ENCODE measurements at regions not wholly inside any gene's neighbourhood (a gene's known extent, or its start where the extent isn't known, plus 50 kb on each side); places are given as distances from the start of the nearest gene placed in this dataset.

DNA sequence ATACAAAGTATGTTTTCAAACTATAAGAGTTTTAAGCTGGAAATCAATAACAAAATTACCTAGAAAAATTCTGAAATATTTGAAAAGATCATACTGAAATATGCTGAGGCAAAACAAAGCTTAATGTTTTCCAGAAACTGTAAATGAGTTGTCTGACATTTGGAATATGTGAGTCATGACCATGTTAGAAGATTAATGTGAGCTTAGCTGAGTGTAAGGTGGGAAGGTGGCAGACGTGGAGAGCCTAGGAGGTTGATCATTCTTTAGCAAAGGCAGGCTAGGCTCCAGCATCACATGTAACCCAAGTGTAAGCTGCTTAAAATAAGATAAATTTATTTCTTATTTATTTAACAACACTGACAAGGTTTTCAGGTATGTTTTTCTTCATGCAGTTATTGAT lies 2086.1 kb upstream of the PCDH20 start:
- Histone ChIP-seq H2AK5ac (ENCODE audit: low read depth, low read length) (no peak overlapping the region), H2AFZ (replicated peaks; ENCODE audit: low read length, poor library complexity) (no peak overlapping the region), H3K9ac (ENCODE audit: low read depth, low read length) (no peak overlapping the region), H4K8ac (ENCODE audit: low read depth in 2 of 2, low read length in 2 of 2) (no peak overlapping the region), H2AK9ac (replicated peaks; ENCODE audit: low read depth, low read length, poor library complexity) (no peak overlapping the region), H3K56ac (ENCODE audit: extremely low read depth, insufficient read depth, low read length) (no peak overlapping the region), H2BK20ac (ENCODE audit: low read depth, low read length) (no peak overlapping the region), H3K4me3 (ENCODE audit: insufficient read depth, low read depth, low read length) (no peak overlapping the region), H3K9me1 (ENCODE audit: insufficient read depth, low read length) (no peaks in the 10 kb centered on the region), H4K20me1 (ENCODE audit: insufficient read depth, low read length) (no peaks in the 10 kb centered on the region), H4K91ac (ENCODE audit: insufficient read depth, low read depth, low read length) (no peak overlapping the region), H3K27ac (ENCODE audit: insufficient read depth, low read length) (no peak overlapping the region), H3K36me3 (ENCODE audit: control insufficient read depth, insufficient read depth, low read length) (no peaks in the 10 kb centered on the region), H3K4me1 (ENCODE audit: control insufficient read depth, insufficient read depth, low read length) (0 out of 2 replicates have a peak, but pooled peaks cover 2% of the 10 kb centered on the region), H3K18ac (ENCODE audit: low read depth, low read length) (no peak overlapping the region), H3K79me1 (ENCODE audit: low read depth in 1 of 2, low read length in 2 of 2) (no peaks in the 10 kb centered on the region), H3K27me3 (ENCODE audit: control insufficient read depth, insufficient read depth, low read length) (no peaks in the 10 kb centered on the region), H2BK15ac (ENCODE audit: low read depth, low read length) (no peak overlapping the region), H2BK120ac (ENCODE audit: low read depth, low read length) (no peak overlapping the region), H3K4ac (ENCODE audit: low read depth, low read length) (no peak overlapping the region), H3K14ac (replicated peaks; ENCODE audit: low read depth, low read length) (no peak overlapping the region), H3K4me2 (ENCODE audit: low read depth, low read length) (no peak overlapping the region), H3K9me3 (ENCODE audit: control insufficient read depth, insufficient read depth, low read length) (0 out of 2 replicates have a peak, but pooled peaks cover 3% of the 10 kb centered on the region), H2BK5ac (ENCODE audit: low read depth, low read length, poor library complexity, severe bottlenecking) (no peak overlapping the region), H3K23ac (ENCODE audit: low read depth, low read length) (no peak overlapping the region), H4K5ac (ENCODE audit: low read depth, low read length) (no peak overlapping the region)
- ATAC-seq (ENCODE audit: low read depth) (no peak), DNase-seq (peak; percentile 2)
- intact Hi-C loops (cut with micrococcal nuclease) (no loop called here), dilution Hi-C loops (cut with HindIII; ENCODE audit: low sequenced_read_pairs, unreplicated experiment) (no loop called here), in situ Hi-C loops (cut with MboI; ENCODE audit: low sequenced_read_pairs) (no loop called here)
- TF ChIP-seq RAD21 (IDR thresholded peaks at IDR 0.05; ENCODE audit: low read length) (no peak), POLR2A (IDR thresholded peaks at IDR 0.05; ENCODE audit: low read depth, low read length) (no peak), SMC3 (IDR thresholded peaks at IDR 0.05; ENCODE audit: low read depth, low read length) (no peak), MAZ (IDR thresholded peaks at IDR 0.05; ENCODE audit: borderline replicate concordance, low read depth, low read length) (no peak), CHD1 (IDR thresholded peaks at IDR 0.05; ENCODE audit: low read depth, low read length) (no peak), NFE2L2 (IDR thresholded peaks at IDR 0.05; ENCODE audit: low read depth, low read length) (no peak), BHLHE40 (IDR thresholded peaks at IDR 0.05; ENCODE audit: low read depth, low read length) (no peak)
- TF ChIP-seq, protein P1, sequence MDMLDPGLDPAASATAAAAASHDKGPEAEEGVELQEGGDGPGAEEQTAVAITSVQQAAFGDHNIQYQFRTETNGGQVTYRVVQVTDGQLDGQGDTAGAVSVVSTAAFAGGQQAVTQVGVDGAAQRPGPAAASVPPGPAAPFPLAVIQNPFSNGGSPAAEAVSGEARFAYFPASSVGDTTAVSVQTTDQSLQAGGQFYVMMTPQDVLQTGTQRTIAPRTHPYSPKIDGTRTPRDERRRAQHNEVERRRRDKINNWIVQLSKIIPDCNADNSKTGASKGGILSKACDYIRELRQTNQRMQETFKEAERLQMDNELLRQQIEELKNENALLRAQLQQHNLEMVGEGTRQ (IDR thresholded peaks at IDR 0.05; ENCODE audit: low read depth, low read length): no peak
- TF ChIP-seq, protein P2, sequence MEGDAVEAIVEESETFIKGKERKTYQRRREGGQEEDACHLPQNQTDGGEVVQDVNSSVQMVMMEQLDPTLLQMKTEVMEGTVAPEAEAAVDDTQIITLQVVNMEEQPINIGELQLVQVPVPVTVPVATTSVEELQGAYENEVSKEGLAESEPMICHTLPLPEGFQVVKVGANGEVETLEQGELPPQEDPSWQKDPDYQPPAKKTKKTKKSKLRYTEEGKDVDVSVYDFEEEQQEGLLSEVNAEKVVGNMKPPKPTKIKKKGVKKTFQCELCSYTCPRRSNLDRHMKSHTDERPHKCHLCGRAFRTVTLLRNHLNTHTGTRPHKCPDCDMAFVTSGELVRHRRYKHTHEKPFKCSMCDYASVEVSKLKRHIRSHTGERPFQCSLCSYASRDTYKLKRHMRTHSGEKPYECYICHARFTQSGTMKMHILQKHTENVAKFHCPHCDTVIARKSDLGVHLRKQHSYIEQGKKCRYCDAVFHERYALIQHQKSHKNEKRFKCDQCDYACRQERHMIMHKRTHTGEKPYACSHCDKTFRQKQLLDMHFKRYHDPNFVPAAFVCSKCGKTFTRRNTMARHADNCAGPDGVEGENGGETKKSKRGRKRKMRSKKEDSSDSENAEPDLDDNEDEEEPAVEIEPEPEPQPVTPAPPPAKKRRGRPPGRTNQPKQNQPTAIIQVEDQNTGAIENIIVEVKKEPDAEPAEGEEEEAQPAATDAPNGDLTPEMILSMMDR (conservative IDR thresholded peaks at IDR 0.05; ENCODE audit: low read depth, low read length): no peak
- ChIA-PET POLR2A (ENCODE audit: unreplicated experiment) (no interaction called here), CTCF (no interaction called here)
- no CpG with 5 or more reads among the region's 1 CpG for WGBS, 2 experiments (ENCODE audit: extremely low coverage in 2 of 2, insufficient read length in 1 of 2)
- BruUV-seq (replicated peaks): no TSS peak
